Neural cell (in vitro differentiated cells): ENCODE measurements at regions not wholly inside any gene's neighbourhood (a gene's known extent, or its start where the extent isn't known, plus 50 kb on each side); places are given as distances from the start of the nearest gene placed in this dataset.
"Not testable (repeated sequence)": the region's sequence is repeated elsewhere in the genome, so short reads cannot be mapped to it uniquely, and the experiment has no call there.

Experiments
- H2AFZ ChIP-seq: fragments of 200-600, 300-800 bp; sonication (generic), shearing (Covaris generic); 2 replicates; pipeline ENCODE4 v1.6.0; 2014; ENCODE audit warnings: low read depth, mild to moderate bottlenecking, antibody characterized with exemption, low read length, moderate library complexity
- H3F3A ChIP-seq: fragments of 200-600 bp; shearing (Covaris generic); 2 replicates; pipeline ENCODE4 v1.6.1; 2016; ENCODE audit warnings: mild to moderate bottlenecking, moderate library complexity, mixed read lengths, antibody characterized with exemption, low read length; ENCODE audit not compliant: insufficient read depth, poor library complexity, severe bottlenecking
- H3K27ac ChIP-seq: fragments of 200-600, 300-800 bp; sonication (generic), shearing (Covaris generic); 2 replicates; pipeline ENCODE4 v1.5.1; 2014; ENCODE audit warnings: mild to moderate bottlenecking, low read length, moderate library complexity
- H3K27me3 ChIP-seq: fragments of 300-800, 200-600 bp; sonication (generic), shearing (Covaris generic); 2 replicates; pipeline ENCODE4 v1.6.0; 2014; ENCODE audit warnings: mild to moderate bottlenecking, low read depth, low read length, moderate library complexity; ENCODE audit not compliant: insufficient read depth
- H3K36me3 ChIP-seq: fragments of 300-800, 200-600 bp; sonication (generic), shearing (Covaris generic); 2 replicates; pipeline ENCODE4 v1.5.1; 2014; ENCODE audit warnings: mild to moderate bottlenecking, antibody characterized with exemption, low read length, moderate library complexity; ENCODE audit not compliant: insufficient read depth
- H3K4me2 ChIP-seq: fragments of 300-800, 200-600 bp; sonication (generic), shearing (Covaris generic); 2 replicates; pipeline ENCODE4 v1.6.0; 2014; ENCODE audit warnings: mild to moderate bottlenecking, low read length
- H3K4me3 ChIP-seq: fragments of 300-800, 200-600 bp; sonication (generic), shearing (Covaris generic); 2 replicates; pipeline ENCODE4 v1.5.1; 2014; ENCODE audit warnings: mild to moderate bottlenecking, low read length, moderate library complexity
- H3K79me2 ChIP-seq: fragments of 200-600 bp; shearing (Covaris generic); replicated peaks from 2 replicates; pipeline ENCODE4 v1.6.0; 2014; ENCODE audit warnings: mild to moderate bottlenecking, low read length, moderate library complexity; ENCODE audit not compliant: insufficient read depth
- H3K9ac ChIP-seq: fragments of 300-800, 200-600 bp; sonication (generic), shearing (Covaris generic); 2 replicates; pipeline ENCODE4 v1.6.1; 2016; ENCODE audit warnings: mild to moderate bottlenecking, low read length, mixed read lengths
- H3K9me2 ChIP-seq: fragments of 200-600 bp; shearing (Covaris generic); 2 replicates; pipeline ENCODE4 v1.6.1; 2016; ENCODE audit warnings: mild to moderate bottlenecking, low read length, mixed read lengths; ENCODE audit not compliant: insufficient read depth
- H3K9me3 ChIP-seq: fragments of 200-600, 300-800 bp; sonication (generic), shearing (Covaris generic); 2 replicates; pipeline ENCODE4 v1.6.1; 2016; ENCODE audit warnings: mild to moderate bottlenecking, mixed run types, low read length, moderate library complexity, mixed read lengths
- H4K20me1 ChIP-seq: fragments of 200-600 bp; shearing (Covaris generic); 2 replicates; pipeline ENCODE4 v1.6.1; 2016; ENCODE audit warnings: mild to moderate bottlenecking, mixed run types; ENCODE audit not compliant: insufficient read depth
- EP300 ChIP-seq: fragments of 450-650 bp; conservative IDR thresholded peaks from 2 replicates; pipeline ENCODE4 v1.6.1; 2014; ENCODE audit warnings: antibody characterized with exemption, mild to moderate bottlenecking, moderate library complexity; ENCODE audit not compliant: poor library complexity, severe bottlenecking
- MXI1 ChIP-seq: fragments of 450-650 bp; conservative IDR thresholded peaks from 2 replicates; pipeline ENCODE4 v1.6.1; 2014; ENCODE audit warnings: antibody characterized with exemption, mild to moderate bottlenecking; ENCODE audit not compliant: poor library complexity, severe bottlenecking
- POLR2AphosphoS5 ChIP-seq: IDR thresholded peaks from 2 replicates; pipeline ENCODE4 v1.6.1; 2012
- TF ChIP-seq, protein P1 (sequence below): fragments of 450-650 bp; IDR thresholded peaks from 2 replicates; pipeline ENCODE4 v1.5.1; 2014; ENCODE audit warnings: antibody characterized with exemption, mild to moderate bottlenecking, moderate library complexity; ENCODE audit not compliant: poor library complexity, severe bottlenecking

DNA sequence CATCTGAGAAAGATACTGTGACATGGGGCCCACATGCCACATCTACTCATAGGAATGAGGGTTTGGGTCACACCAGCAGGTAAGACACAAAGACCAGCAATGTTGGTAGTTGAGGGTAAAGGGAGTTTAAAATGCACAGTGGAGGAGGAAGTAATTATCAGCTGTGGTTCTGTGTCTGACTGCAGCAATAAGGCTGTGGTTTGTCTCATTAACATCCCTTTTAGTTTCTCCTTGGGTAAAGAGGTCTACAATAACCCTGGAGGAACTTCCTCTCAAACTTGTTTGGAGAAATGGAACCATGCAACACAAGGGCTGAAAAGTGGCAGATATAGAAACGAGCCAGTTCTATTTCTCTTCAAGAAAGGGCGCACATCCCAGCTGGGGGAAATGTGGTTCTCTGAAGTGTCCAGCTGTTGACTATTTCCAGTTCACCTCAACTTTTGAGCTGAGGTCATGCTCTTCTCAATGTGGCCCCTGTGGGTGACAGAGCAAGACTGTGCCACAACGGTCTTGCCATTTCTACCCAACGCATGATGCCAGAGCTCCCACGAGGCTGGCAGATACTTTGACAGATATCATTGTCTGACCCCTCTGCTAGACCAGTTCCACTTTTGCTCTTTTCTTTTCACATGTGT lies 234.3 kb downstream of the SQOR start:
- no peaks in the 10 kb centered on the region for H3K27me3 ChIP-seq
- H3K27ac ChIP-seq, result no peak overlapping the region
- H2AFZ ChIP-seq, result no peak overlapping the region
- H3K36me3 ChIP-seq, result no peaks in the 10 kb centered on the region
- H3K4me2 ChIP-seq, result no peak overlapping the region
- no peaks in the 10 kb centered on the region for H4K20me1 ChIP-seq
- H3K9me2 ChIP-seq, result no peaks in the 10 kb centered on the region
- H3K9me3 ChIP-seq, result no peaks in the 10 kb centered on the region
- no peaks in the 10 kb centered on the region for H3K79me2 ChIP-seq
- no peaks in the 10 kb centered on the region for H3F3A ChIP-seq
- H3K9ac ChIP-seq, result no peak overlapping the region
- H3K4me3 ChIP-seq, result no peak overlapping the region
- TF ChIP-seq, protein P1, sequence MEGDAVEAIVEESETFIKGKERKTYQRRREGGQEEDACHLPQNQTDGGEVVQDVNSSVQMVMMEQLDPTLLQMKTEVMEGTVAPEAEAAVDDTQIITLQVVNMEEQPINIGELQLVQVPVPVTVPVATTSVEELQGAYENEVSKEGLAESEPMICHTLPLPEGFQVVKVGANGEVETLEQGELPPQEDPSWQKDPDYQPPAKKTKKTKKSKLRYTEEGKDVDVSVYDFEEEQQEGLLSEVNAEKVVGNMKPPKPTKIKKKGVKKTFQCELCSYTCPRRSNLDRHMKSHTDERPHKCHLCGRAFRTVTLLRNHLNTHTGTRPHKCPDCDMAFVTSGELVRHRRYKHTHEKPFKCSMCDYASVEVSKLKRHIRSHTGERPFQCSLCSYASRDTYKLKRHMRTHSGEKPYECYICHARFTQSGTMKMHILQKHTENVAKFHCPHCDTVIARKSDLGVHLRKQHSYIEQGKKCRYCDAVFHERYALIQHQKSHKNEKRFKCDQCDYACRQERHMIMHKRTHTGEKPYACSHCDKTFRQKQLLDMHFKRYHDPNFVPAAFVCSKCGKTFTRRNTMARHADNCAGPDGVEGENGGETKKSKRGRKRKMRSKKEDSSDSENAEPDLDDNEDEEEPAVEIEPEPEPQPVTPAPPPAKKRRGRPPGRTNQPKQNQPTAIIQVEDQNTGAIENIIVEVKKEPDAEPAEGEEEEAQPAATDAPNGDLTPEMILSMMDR, result no peak
- TF ChIP-seq EP300, result no peak
- no peak for TF ChIP-seq MXI1

DNA sequence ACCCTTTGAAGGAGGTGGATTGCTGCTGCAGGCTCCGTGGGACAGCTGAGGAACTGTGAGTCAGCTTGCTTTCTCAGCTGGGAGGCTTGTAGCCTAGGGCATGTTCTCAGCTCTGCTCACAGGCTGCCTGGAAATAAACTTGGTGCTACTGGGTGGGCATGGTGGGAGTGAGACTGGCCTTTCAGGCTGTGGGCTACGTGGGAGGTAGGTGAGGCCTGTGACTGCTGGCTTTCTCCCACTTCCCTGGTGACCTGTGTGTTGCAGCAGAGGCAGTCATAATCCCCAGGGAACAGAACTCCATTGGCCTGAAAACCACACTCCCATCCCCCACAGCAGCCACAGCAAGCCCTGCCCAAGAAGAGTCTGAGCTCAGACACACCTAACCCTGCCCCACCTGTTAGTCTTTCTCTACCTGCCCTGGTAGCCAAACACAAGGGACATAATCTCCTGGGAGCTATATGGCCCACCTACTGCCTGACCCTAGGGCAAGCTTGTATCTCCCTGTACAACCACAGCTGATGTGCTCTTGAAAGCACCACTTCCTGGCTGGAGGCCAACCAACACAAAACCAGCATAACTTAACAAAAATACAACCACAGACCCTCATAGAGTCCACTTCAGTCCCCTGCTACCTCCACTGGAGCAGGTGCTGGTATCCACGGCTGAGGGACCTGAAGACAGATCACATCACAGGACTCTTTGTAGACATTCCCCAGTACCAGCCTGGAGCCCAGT lies 236.5 kb downstream of the SQOR start:
- H3K9me2 ChIP-seq, result no peaks in the 10 kb centered on the region
- no peaks in the 10 kb centered on the region for H3K36me3 ChIP-seq
- no peaks in the 10 kb centered on the region for H4K20me1 ChIP-seq
- H3K79me2 ChIP-seq, result no peaks in the 10 kb centered on the region
- no peaks in the 10 kb centered on the region for H3F3A ChIP-seq
- no peaks in the 10 kb centered on the region for H3K27me3 ChIP-seq
- H3K4me3 ChIP-seq, result no peak overlapping the region
- H2AFZ ChIP-seq, result no peak overlapping the region
- no peak overlapping the region for H3K9ac ChIP-seq
- no peak for TF ChIP-seq MXI1
- no peaks in the 10 kb centered on the region for H3K9me3 ChIP-seq
- no peak overlapping the region for H3K27ac ChIP-seq
- no peak overlapping the region for H3K4me2 ChIP-seq

DNA sequence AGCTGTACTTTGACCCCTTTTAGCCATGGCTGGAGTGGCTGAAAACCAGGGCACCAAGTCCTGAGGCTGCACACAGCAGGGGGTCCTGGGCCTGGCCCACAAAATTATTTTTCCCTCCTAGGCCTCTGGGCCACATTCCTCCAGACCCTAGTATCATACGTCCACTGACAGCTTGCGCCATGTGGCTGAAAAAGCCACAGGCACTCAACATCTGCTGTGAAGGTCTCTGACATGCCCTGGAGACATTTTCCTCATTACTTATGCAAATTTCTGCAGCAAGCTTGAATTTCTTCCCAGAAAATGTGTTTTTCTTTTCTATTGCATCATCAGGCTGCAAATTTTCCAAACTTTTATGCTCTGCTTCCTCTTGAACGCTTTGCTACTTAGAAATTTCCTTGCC lies 239.0 kb downstream of the SQOR start:
- H3K9me2 ChIP-seq, result no peaks in the 10 kb centered on the region
- H3K36me3 ChIP-seq, result no peaks in the 10 kb centered on the region
- TF ChIP-seq EP300 (no peak), POLR2AphosphoS5 (no peak)
- no peak overlapping the region for H3K9ac ChIP-seq
- H3K27ac ChIP-seq, result no peak overlapping the region
- no peaks in the 10 kb centered on the region for H3F3A ChIP-seq
- no peaks in the 10 kb centered on the region for H3K9me3 ChIP-seq
- no peaks in the 10 kb centered on the region for H4K20me1 ChIP-seq
- no peak overlapping the region for H3K4me3 ChIP-seq
- no peaks in the 10 kb centered on the region for H3K79me2 ChIP-seq
- H2AFZ ChIP-seq, result no peak overlapping the region
- H3K27me3 ChIP-seq, result no peaks in the 10 kb centered on the region
- H3K4me2 ChIP-seq, result no peak overlapping the region

DNA sequence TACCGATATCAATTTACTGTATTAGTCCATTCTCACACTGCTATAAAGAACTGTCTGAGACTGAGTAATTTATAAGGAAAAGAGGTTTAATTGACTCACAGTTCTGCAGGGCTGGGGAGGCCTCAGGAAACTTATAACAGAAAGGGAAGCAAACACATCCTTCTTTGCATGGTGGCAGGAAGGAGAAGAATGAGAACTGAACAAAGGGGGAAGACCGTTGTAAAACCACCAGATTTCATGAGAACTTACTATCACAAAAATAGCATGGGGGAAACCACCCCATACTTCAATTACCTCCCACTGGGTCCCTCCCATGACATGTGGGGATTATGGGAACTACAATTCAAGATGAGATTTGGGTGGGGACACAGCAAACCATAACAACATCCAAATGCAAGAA lies 239.7 kb downstream of the SQOR start:
- not testable (repeated sequence) for H3F3A ChIP-seq, H3K9ac ChIP-seq, H3K9me2 ChIP-seq, H4K20me1 ChIP-seq, H3K27me3 ChIP-seq, H3K79me2 ChIP-seq, H3K4me3 ChIP-seq, H3K4me2 ChIP-seq, H3K27ac ChIP-seq, H3K36me3 ChIP-seq, H2AFZ ChIP-seq, H3K9me3 ChIP-seq
